ENCODE measurements at regions not wholly inside any gene's neighbourhood (a gene's known extent, or its start where the extent isn't known, plus 50 kb on each side); places are given as distances from the start of the nearest gene placed in this dataset.

- WGBS, 2 experiments (ENCODE audit: extremely low coverage in 1 of 2, insufficient coverage in 1 of 2, insufficient read length in 1 of 2, insufficient replicate concordance in 2 of 2, low coverage in 1 of 2, low lambda C conversion rate in 2 of 2, missing lambda C conversion rate in 1 of 2) = 100% methylated on average over 3 of the region's 3 CpGs; no CpG with 5 or more reads in 1 of the 2 experiments
- Histone ChIP-seq H3K36me3 (ENCODE audit: control insufficient read depth in 2 of 4, insufficient read depth in 4 of 4, low read length in 3 of 4) (no peaks in the 10 kb centered on the region), H2BK5ac (ENCODE audit: low read depth, low read length) (no peak overlapping the region), H2BK12ac (ENCODE audit: low read depth, low read length) (no peak overlapping the region), H4K91ac (replicated peaks; ENCODE audit: insufficient read length, low read length) (no peak overlapping the region), H3K4me3 (ENCODE audit: extremely low read depth in 1 of 4, insufficient read depth in 2 of 4, low read depth in 3 of 4, low read length in 4 of 4) (no peak overlapping the region), H3K79me1 (ENCODE audit: low read depth, low read length) (no peaks in the 10 kb centered on the region), H3K4me2 (ENCODE audit: insufficient read depth in 1 of 2, low read depth in 2 of 2, low read length in 2 of 2) (no peak overlapping the region), H2BK20ac (ENCODE audit: low read length) (no peak overlapping the region), H3K79me2 (ENCODE audit: control insufficient read depth in 1 of 2, insufficient read depth in 2 of 2, low read length in 2 of 2) (no peaks in the 10 kb centered on the region), H3K23ac (ENCODE audit: insufficient read length) (no peak overlapping the region), H3K27me3 (replicated peaks in 1 of 4; ENCODE audit: control insufficient read depth in 3 of 4, extremely low read depth in 1 of 4, insufficient read depth in 3 of 4, low read length in 3 of 4) (no peaks in the 10 kb centered on the region), H3K4ac (replicated peaks; ENCODE audit: insufficient read length, low read depth, low read length) (no peak overlapping the region), H2BK15ac (ENCODE audit: low read length) (no peak overlapping the region), H3K18ac (ENCODE audit: extremely low read depth, low read length) (no peak overlapping the region), H3K14ac (ENCODE audit: insufficient read length) (no peak overlapping the region), H4K5ac (ENCODE audit: insufficient read length, low read depth, low read length) (no peak overlapping the region), H2AK5ac (ENCODE audit: low read depth, low read length) (no peak overlapping the region), H4K20me1 (replicated peaks in 1 of 2; ENCODE audit: control insufficient read depth in 1 of 2, insufficient read depth in 2 of 2, low read length in 2 of 2) (no peaks in the 10 kb centered on the region), H3K9me3 (ENCODE audit: insufficient read depth in 2 of 2, low read depth in 1 of 2, low read length in 1 of 2) (no peaks in the 10 kb centered on the region), H2AFZ (ENCODE audit: low read length) (no peak overlapping the region), H3K23me2 (ENCODE audit: low read depth, low read length) (no peaks in the 10 kb centered on the region; the same call in 1 of the 2 replicates), H3K9ac (replicated peaks in 1 of 4; ENCODE audit: extremely low read depth in 1 of 4, low read depth in 3 of 4, low read length in 3 of 4) (no peak overlapping the region), H4K8ac (ENCODE audit: extremely low read depth, insufficient read depth, low read length) (no peak overlapping the region), H3K4me1 (replicated peaks in 1 of 4; ENCODE audit: control insufficient read depth in 3 of 4, insufficient read depth in 4 of 4, low read length in 3 of 4) (no peaks in the 10 kb centered on the region), H3K27ac (ENCODE audit: low read depth, low read length) (no peak overlapping the region), H2BK120ac (replicated peaks; ENCODE audit: low read depth, low read length) (no peak overlapping the region), H3K56ac (replicated peaks; ENCODE audit: insufficient read length, low read depth, low read length) (no peak overlapping the region)
- ChIA-PET CTCF (ENCODE audit: partially characterized antibody) (no interaction called here), POLR2A (ENCODE audit: partially characterized antibody) (no interaction called here)
- FAIRE-seq (no peak), DNase-seq (ENCODE audit: low read depth in 1 of 2, low spot score in 2 of 2) (no peak)
- TF ChIP-seq SP2 (IDR thresholded peaks at IDR 0.05; ENCODE audit: low read length) = no peak
- TF ChIP-seq ZNF274 (IDR thresholded peaks at IDR 0.05; ENCODE audit: borderline replicate concordance, extremely low read depth, low read length) = no peak
- TF ChIP-seq HDAC2 (IDR thresholded peaks at IDR 0.05; ENCODE audit: borderline replicate concordance in 1 of 2, low read depth in 2 of 2, low read length in 2 of 2) = no peak
- no peak for TF ChIP-seq POLR2A (IDR thresholded peaks at IDR 0.05; ENCODE audit: control extremely low read depth in 1 of 2, low read depth in 2 of 2, low read length in 2 of 2)
Observed at GRCh38 chr11:11210446-11210845, 142.6 kb downstream of the CSNK2A3 start.

All from H1 (cell line).